ENCODE measurements at regions not wholly inside any gene's neighbourhood (a gene's known extent, or its start where the extent isn't known, plus 50 kb on each side); places are given as distances from the start of the nearest gene placed in this dataset.

DNA sequence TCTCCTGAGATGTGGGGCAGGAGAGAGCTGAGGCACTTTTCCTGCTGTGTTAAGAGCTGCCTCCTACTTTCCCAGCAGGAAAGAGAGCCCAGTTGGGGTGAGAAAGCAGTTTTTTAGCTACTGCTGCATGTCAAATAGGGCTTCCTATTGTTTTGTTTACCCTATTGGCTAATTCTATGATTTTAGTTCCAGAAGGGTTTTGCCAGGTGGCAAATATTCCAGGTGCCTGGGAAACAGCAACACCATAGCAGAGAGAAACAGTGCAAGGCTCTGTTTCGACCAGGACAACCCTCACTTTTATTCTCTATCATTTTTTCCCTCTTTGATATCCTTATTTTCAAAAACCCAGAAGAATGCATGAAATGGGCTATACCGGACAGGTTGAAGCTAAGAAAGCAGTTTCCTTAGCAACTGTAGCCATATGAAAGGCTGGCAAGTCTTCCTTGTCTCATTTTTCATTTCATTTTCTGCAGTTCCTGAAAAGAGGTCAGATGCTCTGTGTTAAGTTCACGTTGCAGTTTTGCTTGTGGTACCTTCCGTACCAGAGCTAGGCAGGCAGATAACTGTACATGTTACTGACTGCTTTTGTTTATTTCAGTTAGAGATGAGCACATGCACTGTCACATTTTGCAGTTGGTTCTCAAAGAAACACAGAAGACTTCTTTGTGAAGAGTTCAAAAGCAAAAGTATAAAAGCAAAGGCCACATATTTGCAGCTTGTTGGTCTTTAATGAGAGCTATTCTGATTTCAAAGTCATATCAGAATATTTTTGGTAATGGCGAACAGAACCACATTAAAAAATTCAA lies 84.8 kb downstream of the AQP4 start:
- TF ChIP-seq, protein P1, sequence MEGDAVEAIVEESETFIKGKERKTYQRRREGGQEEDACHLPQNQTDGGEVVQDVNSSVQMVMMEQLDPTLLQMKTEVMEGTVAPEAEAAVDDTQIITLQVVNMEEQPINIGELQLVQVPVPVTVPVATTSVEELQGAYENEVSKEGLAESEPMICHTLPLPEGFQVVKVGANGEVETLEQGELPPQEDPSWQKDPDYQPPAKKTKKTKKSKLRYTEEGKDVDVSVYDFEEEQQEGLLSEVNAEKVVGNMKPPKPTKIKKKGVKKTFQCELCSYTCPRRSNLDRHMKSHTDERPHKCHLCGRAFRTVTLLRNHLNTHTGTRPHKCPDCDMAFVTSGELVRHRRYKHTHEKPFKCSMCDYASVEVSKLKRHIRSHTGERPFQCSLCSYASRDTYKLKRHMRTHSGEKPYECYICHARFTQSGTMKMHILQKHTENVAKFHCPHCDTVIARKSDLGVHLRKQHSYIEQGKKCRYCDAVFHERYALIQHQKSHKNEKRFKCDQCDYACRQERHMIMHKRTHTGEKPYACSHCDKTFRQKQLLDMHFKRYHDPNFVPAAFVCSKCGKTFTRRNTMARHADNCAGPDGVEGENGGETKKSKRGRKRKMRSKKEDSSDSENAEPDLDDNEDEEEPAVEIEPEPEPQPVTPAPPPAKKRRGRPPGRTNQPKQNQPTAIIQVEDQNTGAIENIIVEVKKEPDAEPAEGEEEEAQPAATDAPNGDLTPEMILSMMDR (IDR thresholded peaks at IDR 0.05), result no peak
- TF ChIP-seq POLR2A (IDR thresholded peaks at IDR 0.05), result no peak
- H3K27ac ChIP-seq, result peak overlapping the region in 1 of 4 donors; percentile 8
- DNase-seq (no peak), ATAC-seq (peak; percentile 71)
- no peaks in the 10 kb centered on the region for H3K27me3 ChIP-seq
- no peak overlapping the region for H3K4me3 ChIP-seq
- intact Hi-C loops (cut with DNase I), result no loop called here
- 26 to 28% methylated on average over 5 of the region's 5 CpGs for WGBS, 2 donors
- peaks cover 14% of the 10 kb centered on the region for H3K4me1 ChIP-seq
- no peaks in the 10 kb centered on the region for H3K36me3 ChIP-seq (replicated peaks in 1 of 2; ENCODE audit: insufficient read depth in 1 of 2, low read depth in 2 of 2)
- no peaks in the 10 kb centered on the region for H3K9me3 ChIP-seq

DNA sequence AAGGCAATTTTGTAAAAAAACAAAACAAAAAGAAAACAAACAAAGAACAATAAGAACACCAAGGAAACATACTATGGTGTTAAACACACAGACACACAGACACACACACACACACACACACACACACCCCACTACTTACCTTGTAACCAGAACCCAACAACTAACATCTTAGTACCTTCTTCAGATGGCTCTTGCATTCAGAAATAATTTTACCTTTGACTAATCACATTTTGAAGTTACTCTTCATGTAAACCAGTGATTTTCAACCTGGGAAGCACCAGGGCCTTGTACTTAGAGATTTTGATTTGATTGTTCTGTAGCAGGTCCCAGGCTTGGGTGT lies 87.5 kb downstream of the AQP4 start:
- no peaks in the 10 kb centered on the region for H3K27me3 ChIP-seq
- H3K4me1 ChIP-seq, result peaks cover 14% of the 10 kb centered on the region
- H3K27ac ChIP-seq, result no peak overlapping the region
- H3K36me3 ChIP-seq (replicated peaks in 1 of 2; ENCODE audit: insufficient read depth in 1 of 2, low read depth in 2 of 2), result no peaks in the 10 kb centered on the region
- DNase-seq, result no peak
- ATAC-seq, result no peak
- no peak overlapping the region for H3K4me3 ChIP-seq
- TF ChIP-seq, protein P1 (IDR thresholded peaks at IDR 0.05), result no peak
- TF ChIP-seq POLR2A (IDR thresholded peaks at IDR 0.05), result no peak
- H3K9me3 ChIP-seq, result no peaks in the 10 kb centered on the region
- intact Hi-C loops (cut with DNase I), result no loop called here

DNA sequence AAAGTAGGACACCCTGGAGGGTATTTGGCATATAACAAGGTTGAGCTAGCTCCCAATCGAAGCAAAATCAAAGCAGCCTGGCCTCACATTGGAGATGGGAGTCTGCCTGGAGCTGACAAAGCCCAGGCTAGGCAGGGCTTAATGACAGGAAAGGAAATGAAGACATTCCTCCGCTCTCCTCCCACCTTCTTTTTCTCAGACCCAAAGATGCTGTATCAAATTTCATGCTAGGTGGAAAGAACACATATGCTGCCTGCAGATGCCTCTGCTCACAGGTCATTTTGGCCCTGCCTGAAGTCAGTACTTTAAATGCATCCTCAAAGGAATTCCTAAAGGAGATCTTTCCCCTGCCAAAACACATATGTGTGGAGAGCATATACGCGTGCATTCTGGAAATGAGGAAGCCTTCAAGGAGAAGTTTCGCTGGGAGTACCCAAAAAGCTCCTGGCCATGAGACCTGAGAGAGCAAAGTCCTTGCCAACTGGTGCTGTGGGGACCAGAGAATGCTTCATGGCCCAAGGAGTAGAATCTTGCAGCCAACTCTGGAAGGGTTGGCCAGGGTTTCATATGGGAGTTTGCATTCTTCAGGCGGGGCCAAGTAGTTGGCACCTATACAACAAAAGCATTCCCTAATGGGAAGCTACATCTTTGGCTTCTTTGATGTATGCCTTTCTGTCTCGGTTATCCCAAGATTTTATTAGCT lies 88.0 kb downstream of the AQP4 start:
- no peak overlapping the region for H3K4me3 ChIP-seq
- DNase-seq (no peak), ATAC-seq (no peak)
- TF ChIP-seq, protein P1 (IDR thresholded peaks at IDR 0.05), result no peak
- TF ChIP-seq POLR2A (IDR thresholded peaks at IDR 0.05), result no peak
- H3K27ac ChIP-seq, result no peak overlapping the region
- 60 to 62% methylated on average over 7 of the region's 7 CpGs for WGBS, 2 donors
- intact Hi-C loops (cut with DNase I), result no loop called here
- H3K9me3 ChIP-seq, result no peaks in the 10 kb centered on the region
- no peaks in the 10 kb centered on the region for H3K27me3 ChIP-seq
- H3K4me1 ChIP-seq, result peaks cover 14% of the 10 kb centered on the region
- H3K36me3 ChIP-seq (replicated peaks in 1 of 2; ENCODE audit: insufficient read depth in 1 of 2, low read depth in 2 of 2), result no peaks in the 10 kb centered on the region

DNA sequence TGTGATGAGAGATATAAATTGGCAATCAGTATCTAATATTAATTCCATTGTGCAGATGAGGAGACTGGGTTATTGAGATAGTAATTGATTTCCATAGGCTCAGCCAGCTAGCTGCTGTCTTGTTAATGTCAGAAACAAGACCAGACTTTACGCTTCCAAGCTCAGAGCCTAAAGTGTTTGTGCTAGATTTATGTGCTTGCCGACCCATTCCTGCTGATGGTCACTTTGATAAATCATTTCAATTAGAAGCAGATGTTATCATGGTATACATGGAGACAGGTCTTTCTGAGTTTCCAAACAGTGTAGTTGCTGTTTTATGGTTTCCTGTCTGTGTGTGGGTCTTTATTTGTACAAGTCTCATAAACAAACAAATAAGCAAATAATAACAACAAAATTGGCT lies 92.8 kb downstream of the AQP4 start:
- no peak for DNase-seq
- no peaks in the 10 kb centered on the region for H3K36me3 ChIP-seq (replicated peaks in 1 of 2; ENCODE audit: insufficient read depth in 1 of 2, low read depth in 2 of 2)
- 63 to 67% methylated on average over 2 of the region's 2 CpGs for WGBS, 2 donors

More for the DNA sequence above, 92.8 kb downstream of the AQP4 start:
- intact Hi-C loops (cut with DNase I), result no loop called here
- no peak for ATAC-seq
- Histone ChIP-seq H3K27ac (no peak overlapping the region), H3K4me1 (no peaks in the 10 kb centered on the region), H3K4me3 (no peak overlapping the region), H3K9me3 (no peaks in the 10 kb centered on the region), H3K27me3 (no peaks in the 10 kb centered on the region)
- TF ChIP-seq, protein P1 (IDR thresholded peaks at IDR 0.05), result no peak
- TF ChIP-seq POLR2A (IDR thresholded peaks at IDR 0.05), result no peak
